Inflammatory macrophage (primary cell): ENCODE measurements at regions not wholly inside any gene's neighbourhood (a gene's known extent, or its start where the extent isn't known, plus 50 kb on each side); places are given as distances from the start of the nearest gene placed in this dataset.
"Not testable (repeated sequence)": the region's sequence is repeated elsewhere in the genome, so short reads cannot be mapped to it uniquely, and the experiment has no call there.

ENCODE experiments used
- DNase-seq, 2 donors: peaks; one replicate each; pipeline ENCODE4 v3.0.0-alpha.2; 2020 to 2022

DNA sequence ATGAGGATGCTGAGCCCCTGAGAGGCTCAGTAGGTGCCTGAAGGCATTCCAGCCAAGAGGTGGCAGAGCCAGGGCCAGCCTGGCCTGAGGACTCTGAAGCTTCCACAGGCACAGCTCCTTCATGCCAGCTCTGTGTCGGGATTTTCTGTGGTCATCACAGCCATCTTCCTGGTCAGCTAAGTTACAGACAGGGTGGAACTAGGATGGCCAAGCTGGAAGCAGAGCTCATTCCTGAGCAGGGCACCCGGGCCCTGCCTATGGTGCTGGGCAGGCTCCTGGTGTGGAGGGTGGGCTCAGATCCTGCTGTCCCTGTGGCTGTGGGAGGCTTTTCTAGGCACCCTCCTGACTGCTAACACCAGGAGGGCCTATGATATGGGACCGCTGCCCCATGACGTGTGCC is 2882.3 kb downstream of the RPIA start:
- DNase-seq = not testable (repeated sequence)

DNA sequence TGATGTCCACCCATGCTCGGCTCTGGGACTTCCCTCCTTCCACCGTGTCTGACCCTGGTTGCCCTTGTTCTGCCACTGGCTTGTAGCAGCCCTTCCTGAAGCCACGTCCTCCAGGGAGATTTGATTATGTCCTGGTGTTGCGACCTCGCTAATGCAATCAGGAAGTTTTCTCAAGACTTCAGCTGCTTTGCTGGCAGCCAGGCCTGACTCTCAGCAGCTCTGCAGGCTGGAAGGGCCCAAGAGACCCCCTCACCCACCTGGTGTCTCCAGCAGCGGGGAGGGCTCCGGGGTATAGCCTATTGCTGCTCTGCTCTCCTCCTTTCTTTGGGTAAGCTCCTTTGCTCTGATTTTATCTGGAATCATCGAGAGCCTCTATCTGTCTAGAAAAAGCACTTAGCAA is 2882.8 kb downstream of the RPIA start:
- DNase-seq = not testable (repeated sequence)

DNA sequence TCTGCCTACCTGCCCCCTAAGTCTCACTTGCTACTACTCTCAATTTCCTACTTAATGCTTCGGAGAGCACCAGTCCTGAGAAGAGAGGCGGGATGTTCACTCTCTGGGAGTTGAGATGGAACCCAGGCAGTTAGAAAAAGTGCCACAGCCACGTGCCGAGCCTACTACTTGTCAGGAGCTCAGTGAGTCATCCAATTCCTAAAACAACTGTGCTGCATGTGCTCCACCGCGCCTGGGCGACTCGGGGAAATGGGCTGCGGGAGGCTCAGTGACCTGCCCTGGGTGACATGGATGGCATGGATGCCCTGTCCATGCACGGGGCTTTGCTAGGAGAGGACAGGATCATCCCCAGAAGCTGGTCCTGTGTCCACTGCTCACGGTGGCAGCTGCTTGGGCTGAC is 2884.2 kb downstream of the RPIA start:
- not testable (repeated sequence) for DNase-seq

DNA sequence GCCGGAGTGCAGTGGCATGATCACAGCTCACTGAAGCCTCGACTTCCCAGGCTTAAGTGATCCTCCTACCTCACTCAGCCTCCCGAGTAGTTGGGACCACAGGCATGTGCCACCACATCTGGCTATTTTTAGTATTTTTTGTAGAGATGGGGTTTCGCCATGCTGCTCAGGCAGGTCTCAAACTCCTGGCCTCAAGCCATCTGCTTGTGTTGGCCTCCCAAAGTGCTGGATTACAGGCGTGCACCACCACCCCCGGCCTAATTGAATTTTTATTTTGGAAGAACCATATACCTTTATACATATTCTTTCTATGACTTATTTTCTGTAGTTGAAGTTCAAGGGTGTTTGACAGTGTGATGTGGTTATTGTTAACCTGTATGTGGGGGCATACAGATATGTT is 2885.9 kb downstream of the RPIA start:
- DNase-seq = not testable (repeated sequence)

DNA sequence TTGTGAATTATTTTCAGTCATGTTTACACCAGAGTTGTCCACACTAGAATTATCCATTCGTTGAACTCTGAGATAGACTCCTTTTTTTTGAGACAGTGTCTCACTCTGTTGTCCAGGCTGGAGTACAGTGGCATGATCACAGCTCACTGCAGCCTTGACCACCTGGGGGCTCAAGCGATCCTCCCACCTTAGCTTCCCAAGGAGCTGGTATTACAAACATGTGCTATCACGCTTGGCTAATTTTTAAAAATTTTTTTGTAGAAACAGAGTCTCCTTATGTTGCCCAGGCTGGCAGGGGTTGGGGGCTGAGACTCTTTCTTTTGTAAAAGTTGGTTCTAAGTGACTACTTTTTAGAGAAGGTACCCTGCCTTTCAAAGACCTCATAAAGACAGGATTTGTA is 2887.2 kb downstream of the RPIA start:
- DNase-seq = not testable (repeated sequence)

DNA sequence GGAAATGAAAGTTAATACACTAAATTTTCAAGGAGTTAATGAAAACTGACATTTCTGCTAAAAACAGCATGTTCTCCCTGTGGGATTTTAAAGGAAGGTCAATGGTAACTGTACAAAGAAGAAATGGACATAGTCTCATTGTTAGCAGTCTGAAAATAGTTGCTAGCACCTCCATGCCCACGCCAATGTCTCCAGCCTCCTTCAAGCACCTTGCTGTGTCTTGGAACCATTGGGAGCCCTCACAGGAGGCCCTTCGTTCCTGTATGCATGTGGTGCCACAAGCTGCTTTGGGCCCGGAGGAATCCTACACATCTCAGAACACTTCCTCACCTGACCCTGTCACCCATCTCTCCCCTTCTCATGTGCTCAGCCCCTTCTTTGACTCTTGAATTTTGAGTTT is 2888.1 kb downstream of the RPIA start:
- not testable (repeated sequence) for DNase-seq

DNA sequence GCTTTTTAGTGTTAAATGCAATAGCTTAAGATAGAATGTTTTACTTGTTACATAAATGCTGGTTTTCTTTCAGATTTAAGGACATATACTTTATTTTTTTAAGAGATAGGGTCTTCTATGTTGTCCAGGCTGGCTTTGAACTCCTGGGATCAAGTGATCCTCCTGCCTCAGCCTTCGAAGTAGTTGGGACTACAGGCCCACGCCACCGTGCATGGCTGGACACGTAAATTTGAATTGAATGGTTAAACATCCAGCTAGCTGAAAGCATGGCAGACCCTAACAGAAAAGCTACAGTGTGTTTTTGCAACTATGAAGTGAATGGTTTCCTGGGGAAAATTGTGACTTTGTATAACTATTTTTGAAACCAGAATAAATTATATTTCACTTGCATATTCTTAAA is 2888.6 kb downstream of the RPIA start:
- DNase-seq = not testable (repeated sequence)

DNA sequence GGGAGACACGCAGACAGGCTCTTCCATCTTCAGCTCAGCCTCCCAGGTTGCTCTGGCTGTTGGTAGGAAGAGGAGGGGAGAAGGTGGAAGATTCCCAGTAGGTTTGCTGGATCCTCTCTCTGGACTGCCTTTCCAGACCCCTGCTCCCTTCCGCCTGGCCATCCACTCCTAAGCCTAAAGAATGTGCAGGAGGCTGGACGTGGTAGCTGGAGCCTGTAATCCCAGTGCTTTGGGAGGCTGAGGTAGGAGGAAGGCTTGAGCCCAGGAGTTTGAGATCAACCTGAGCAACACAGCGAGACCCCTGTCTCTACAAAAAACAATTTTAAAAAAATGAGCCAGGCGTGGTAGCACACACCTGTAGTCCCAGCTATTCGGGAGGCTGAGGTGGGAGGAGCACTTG is 2895.6 kb downstream of the RPIA start:
- DNase-seq = not testable (repeated sequence)

DNA sequence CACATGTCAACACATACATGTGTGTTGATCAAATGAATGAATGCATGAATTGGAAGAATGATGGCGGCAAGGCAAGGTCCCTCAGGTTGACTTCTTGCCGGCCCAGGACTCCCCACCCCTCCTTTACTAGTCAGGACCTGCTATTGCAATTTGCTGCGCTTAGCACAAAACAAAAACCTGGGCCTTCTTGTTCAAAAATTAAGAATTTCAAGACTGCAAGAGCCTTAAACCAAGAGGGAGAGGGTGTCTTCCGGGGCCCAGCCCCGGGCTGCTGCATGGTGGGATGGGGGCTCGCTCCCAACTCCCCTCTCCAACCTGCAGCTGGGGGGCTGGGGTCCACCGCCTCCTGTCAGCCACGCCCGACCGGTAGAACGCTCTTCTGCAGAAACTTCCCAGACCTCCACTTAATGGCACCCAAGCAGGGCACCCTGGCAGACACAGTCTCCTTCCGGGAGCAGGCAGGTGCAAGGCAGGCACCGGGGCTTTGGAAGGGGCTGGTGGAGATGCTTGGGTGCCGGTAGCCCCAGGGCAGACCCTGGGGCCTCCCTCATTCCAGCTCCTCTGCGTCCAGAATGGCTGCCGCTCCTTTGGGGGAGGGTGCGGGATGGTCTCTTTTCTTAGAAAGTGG is 2896.5 kb downstream of the RPIA start:
- DNase-seq = not testable (repeated sequence)

DNA sequence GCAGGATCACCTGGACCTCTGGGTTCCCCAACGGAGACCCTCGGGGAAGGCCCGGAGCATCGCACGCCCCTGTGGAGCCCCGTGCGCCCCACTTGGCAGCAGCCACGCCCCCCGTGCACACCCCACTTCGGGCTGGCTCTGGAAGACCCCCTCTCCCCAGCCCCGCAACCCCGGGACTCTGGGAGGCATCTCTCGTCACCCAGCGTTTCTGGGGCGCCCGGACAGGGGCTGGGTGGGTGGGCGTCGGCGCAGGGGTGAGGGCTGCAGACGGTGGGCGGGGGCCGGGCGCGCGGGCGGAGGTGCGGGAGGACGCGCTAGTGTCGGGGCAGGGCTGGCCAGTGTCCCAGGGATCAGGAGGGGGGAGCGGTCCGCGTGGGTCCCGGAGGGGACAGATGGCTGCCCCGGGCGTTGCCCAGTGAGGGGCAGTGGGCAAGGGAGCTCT is 2897.3 kb downstream of the RPIA start:
- not testable (repeated sequence) for DNase-seq

DNA sequence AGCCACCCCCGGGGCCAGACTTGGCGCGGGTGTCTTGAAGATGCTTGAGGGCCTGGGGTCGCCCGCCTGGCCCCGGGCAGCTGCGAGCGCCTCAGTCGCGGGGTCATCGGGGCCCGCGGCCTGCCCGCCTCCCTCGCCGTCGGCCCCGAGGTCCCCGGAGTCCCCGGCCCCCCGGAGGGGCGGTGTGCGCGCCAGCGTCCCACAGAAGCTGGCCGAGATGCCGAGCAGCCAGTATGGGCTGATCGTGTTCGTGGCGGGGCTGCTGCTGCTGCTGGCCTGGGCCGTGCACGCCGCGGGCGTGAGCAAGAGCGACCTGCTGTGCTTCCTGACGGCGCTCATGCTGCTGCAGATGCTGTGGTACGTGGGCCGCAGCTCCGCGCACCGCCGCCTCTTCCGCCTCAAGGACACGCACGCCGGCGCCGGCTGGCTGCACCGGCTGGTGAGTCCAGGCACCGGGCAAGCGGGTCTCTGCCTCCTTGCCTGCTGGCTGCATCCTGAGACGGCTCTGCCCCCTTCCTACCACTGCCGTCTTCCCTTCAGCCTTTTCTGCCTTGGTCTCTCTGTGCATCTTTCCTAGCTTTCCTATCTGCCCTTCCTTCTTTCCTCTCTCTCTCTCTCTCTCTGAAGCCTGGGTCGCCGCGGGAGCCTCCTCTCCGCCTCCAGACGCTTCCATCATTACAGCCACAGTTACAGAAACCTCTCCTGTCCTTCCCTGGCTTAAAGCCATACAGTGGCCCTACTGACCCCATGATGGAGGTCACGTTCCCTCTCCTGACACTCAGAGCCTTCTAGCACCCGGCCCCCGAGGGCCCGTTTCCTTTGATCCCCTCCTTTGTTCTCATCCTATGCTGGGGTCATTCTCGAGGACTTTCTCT is 2898.2 kb downstream of the RPIA start:
- DNase-seq = not testable (repeated sequence)

DNA sequence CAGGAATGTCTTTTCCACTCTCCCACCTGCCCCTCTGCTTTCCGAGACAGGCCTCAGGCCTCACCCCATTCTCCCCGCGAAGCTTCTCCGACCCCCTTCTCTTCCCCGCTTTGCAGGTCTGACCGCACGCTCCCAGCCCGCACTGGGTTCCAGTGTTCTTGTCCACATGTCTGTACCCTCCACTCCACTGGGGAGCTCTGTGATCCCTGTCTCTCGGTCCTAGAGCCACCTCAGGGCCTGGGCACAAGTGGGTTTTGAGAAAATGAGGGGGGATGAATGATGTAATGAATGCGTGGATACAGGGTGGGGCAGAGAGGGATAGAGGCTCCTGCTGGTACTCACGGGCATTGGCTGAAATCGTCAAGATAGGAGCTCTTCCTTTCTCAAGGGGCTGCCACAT is 2898.9 kb downstream of the RPIA start:
- not testable (repeated sequence) for DNase-seq

DNA sequence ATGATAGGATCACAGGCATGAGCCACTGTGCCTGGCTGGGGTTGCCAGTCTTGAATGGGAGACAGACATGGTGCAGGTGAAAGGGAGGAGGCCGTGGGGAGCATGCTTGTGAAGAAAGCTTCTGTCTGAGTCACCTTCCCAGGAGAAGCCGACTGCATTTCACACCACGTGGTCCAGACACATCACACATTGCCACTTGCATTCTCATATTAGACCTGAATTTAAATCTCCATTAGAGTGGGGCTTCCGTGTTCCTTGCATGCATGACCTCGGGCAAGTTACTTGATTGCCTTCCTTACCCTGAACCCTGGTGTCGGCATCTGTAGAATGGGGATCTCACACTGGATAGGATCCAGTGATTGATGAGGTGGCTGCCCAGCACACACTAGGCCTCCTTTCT is 2899.6 kb downstream of the RPIA start:
- not testable (repeated sequence) for DNase-seq

DNA sequence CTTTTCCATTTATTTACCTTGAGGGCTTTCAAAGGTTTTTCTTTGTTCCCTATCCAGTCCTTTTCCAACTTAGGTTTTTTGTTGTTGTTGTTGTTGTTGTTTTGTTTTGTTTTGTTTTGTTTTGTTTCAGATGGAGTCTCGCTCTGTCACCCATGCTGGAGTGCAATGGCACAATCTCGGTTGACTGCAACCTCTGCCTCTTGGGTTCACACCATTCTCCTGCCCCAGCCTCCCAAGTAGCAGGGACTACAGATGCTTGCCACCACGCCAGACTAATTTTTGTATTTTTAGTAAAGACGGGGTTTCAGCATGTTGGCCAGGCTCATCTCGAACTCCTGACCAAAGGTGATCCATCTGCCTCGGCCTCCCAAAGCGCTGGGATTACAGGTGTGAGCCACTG is 2906.0 kb downstream of the RPIA start:
- not testable (repeated sequence) for DNase-seq

DNA sequence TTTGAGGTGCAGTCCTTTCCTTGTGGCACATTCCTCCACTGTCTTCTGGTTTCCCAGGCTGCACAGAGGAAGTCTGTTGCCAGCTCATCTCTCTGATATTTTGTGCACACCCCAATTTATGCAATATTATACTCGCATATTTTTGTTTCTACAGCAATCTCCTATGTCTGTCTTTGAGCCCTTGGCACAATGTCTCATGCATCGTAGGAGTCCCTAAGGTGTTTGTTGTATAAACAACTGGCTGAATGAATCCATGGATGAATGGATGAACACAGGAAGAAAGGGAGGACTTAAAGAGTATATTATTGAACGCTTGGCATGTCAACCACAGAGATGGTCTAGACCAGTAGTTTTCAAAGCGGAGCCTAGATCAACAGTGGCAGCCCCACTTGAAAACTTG is 2907.0 kb downstream of the RPIA start:
- not testable (repeated sequence) for DNase-seq

DNA sequence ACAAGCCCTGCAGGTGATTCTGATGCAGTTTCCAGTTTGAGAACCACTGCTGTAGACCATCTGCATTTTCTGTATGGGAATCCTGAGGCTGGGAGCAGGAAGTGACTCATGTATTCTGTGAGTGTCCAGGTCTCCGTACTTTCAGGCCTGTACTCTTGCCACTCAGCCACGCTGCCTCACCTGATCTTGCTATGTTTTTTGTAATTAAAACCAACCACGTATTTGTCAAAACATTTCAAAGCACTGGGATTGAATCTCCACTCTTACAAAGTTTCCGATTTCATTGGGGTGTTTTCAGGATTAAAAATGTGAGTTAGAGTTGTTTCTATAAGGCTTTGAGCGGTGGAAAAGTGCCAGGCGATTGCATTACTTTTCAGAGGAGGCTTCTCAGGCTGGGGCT is 2907.5 kb downstream of the RPIA start:
- DNase-seq = not testable (repeated sequence)

DNA sequence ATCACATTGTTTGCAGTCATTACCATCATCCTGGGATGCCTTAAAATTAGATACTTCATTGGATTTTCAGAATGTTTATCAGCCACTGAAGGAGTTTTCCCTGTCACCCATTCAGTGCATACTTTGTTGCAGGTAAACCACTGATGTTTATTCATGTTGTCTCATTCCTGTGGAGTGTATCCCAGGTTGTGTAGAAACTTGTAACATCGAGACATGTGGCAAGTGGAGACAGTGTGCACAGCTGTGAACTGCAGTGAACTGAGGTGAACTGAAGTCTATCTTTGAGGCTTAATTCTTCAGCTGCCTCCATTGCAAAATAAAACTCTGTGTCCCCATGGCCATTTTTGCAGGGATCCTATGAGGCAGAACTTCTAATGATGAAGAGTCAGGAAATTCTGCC is 2911.4 kb downstream of the RPIA start:
- not testable (repeated sequence) for DNase-seq

DNA sequence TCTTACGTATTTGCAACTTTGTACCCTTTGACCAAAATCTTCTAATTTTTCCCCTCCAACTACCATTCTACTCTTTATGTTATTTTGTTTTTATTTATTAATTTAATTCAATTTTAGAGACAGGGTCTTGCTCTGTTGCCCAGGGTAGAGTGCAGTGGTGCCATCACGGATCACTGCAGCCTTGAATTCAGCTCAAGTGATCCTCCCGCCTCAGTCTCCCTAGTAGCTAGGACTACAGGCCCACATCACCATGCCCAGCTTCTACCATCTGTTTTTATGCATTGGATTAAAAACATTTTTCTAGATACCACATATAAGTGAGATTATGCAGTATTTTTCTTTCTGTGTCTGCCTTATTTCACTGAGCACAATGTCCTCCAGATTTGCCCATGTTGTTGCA is 2912.5 kb downstream of the RPIA start:
- not testable (repeated sequence) for DNase-seq

DNA sequence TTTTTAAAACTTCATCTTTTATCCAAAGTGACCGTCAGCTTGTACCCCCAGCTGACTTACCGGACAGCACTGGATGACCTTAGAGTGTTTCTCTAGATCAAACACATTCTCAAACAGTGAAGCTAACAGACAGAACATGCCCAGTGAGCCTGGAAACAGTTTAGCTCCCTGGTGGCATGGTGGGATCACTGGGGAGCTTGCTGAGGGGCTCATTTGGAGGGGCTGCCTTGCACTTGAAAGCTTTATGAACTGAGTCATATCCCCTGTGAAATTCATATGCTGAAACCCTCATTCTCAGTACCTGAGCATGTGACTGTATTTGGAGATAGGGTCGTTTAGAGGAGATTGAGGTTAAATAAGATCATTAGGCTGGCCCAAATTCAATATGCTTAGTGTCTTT is 2913.2 kb downstream of the RPIA start:
- not testable (repeated sequence) for DNase-seq

DNA sequence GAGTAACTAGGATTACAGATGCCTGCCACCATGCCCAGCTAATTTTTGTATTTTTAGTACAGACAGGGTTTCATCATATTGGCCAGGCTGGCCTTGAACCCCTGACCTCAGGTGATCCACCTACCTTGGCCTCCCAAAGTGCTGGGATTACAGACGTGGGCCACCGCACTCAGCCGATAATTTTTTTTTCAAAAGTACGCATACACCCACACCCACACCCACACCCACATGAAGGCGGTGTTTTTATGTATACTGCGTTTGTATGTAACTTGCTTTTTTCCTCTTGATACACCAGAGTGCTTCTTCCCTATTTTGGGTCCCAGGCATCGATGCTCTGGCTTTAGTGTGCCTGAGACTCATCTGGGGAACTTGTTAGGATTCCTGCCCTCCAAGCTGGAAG is 2932.3 kb downstream of the RPIA start:
- not testable (repeated sequence) for DNase-seq

DNA sequence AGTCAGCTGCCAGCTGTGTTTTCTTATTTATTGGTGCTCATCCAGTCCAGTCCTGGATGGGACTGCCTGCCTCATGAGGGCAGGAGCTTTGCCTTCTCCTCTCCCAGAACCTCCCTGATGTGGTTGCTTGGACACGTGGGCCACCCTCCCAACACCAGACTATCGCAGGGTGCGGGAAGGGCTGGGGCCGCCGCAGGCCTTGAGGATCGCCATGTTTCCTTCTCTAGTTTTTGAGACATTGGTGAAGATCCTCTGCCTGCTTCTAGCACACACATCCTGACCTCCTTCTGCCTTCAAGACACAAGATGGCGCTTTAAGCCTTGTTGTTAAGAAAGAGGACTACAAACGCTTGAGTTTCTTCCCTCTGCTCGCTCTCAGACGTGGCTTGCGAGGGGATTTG is 2937.0 kb downstream of the RPIA start:
- not testable (repeated sequence) for DNase-seq

DNA sequence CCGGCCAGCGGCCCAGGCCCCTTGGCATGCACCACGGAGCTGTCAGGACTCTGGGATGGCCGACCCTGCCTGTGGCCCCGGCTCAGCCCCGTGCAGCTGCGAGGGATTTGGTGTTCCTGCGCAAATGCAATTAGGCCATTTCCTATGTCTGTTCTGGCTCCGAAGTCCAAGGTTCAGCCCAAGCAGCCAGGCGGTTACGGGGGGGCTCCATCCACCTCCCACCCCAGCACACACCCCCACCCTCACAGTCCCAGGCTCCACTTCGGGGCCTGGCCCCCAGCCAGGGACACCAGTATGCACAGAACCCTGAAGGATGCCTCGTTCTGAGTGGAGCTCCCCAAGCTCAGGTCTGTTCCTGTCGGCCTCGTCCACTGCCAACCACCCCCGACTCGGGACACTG is 2965.7 kb downstream of the RPIA start:
- DNase-seq = not testable (repeated sequence)

DNA sequence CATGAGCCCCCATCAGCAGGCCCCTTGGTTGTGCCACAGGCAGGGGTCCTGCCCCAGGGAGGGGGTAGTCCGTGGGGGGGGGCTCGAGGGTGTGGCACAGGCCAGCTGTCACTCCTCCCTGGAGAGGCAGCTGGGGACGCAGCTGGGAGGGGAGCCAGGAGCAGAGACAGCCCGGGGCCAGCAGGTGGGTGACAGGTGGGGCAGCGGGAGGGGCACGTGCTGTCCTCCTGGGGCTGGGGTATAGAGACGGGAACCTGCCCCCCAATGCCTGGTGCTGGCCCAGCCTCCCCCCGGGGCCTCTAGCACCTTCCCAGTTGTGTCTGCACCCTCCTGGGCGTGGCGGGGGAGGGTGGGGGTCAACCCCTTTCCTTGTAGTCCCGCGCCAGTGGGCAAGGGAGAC is 2966.9 kb downstream of the RPIA start:
- not testable (repeated sequence) for DNase-seq
